ENCODE measurements at regions not wholly inside any gene's neighbourhood (a gene's known extent, or its start where the extent isn't known, plus 50 kb on each side); places are given as distances from the start of the nearest gene placed in this dataset.

DNA sequence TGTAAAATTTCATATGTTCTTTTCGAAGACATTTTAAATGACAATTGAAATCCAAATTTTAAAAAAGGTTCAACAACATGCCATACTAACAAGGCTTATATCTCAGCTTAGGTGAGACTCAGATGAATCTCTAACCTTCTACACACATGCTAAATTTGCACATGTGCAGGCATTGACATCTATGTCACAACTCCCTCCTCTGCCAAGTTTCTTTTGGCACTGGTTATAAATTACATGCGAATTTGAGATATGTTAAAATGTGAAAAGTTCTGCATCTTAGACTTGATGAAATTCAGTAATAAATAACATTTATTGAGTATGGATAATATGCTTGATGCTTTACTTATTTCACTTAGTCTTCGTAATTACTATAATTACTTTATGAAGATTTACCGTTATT is 234.3 kb downstream of the TLE4 start:
- DNase-seq (ENCODE audit: low read depth in 2 of 2): no peak

- no peak for DNase-seq (ENCODE audit: low read depth in 2 of 2)
These were observed 229.7 kb downstream of the TLE4 start for GRCh38 chr9:79801459-79801858.

DNA sequence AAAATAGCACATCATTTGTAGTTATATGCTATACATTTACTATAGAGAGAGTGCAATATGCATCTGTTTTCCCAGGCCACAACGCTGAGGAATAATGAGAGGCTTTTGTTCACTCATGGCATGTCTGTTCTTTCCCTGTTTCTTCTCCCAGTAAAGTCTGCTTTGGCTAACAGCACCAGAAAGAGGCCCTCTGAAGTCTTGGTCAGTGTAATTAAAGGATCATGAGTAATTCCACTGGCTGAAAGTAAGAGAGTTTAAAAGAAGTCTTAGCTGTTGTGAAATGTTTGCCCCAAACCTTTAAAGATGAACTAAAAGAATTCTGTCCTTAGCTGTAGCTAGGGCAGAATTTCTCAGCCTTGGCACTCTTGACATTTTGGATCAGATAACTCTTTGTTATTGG is 228.8 kb downstream of the TLE4 start:
- DNase-seq (ENCODE audit: low read depth in 2 of 2): no peak

- DNase-seq (ENCODE audit: low read depth in 2 of 2): peak; percentile 55 to 62
These were observed 228.0 kb downstream of the TLE4 start for GRCh38 chr9:79799691-79800335.

DNA sequence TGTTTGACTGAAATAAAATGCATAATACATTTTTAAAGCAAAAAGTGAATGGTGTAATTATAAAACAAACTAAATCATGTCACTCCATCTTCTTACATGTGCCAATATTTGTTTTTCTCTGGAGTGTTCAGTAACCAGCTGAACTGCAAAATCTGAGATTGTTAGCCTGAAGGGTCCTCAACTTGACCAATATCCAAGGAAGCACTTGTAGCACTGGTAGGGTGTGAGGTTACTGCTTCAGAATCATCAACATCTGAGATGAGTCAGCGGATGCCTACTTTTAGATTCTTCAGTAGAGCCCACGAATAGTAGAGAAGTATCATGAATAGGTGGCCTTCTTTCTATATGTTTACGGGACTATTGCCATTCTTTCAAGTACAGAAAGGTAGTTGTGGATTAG is 226.7 kb downstream of the TLE4 start:
- DNase-seq (ENCODE audit: low read depth in 2 of 2): no peak

DNA sequence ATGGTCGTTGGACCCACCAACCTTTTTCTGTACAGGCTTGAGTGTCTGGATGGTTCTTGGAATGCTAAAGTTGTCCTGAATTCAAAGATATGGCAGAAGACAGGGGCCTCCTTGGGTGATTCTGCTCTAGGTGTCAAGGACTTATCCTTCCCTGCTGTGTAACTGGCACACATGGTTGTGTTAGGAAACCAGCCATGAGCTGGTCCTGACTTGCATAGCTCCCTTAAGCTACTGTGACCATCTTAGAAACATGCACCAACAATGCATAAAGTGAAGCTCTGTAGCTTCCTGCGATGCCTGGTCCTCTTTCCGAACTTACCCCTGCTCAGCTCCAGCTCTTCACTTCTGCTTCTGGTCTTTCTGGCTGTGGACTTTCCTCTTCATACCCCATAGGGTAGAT is 224.6 kb downstream of the TLE4 start:
- DNase-seq (ENCODE audit: low read depth in 2 of 2): no peak

DNA sequence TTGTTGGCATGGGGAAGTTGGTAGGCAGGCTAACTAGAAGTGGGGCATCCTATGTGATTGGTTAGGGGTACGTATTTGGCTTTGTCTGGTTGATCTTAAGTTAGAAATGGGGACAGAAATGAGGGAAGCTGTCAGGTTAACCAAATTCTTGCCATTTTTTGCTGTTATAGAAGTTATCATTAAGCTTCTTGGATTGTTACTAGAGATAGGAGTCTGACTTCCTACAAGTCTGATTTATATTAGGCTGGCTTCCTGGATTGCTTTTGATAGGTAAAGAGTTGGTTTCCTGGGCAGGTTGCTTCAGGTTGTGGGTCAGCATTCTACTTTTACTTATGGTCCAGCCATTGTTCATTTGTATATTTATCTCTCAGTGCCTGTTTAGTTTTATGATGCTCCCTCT is 216.9 kb downstream of the TLE4 start:
- no peak for DNase-seq (ENCODE audit: low read depth in 2 of 2)

- no peak for DNase-seq (ENCODE audit: low read depth in 2 of 2)
These were observed 209.5 kb downstream of the TLE4 start for GRCh38 chr9:79781263-79781662.

DNA sequence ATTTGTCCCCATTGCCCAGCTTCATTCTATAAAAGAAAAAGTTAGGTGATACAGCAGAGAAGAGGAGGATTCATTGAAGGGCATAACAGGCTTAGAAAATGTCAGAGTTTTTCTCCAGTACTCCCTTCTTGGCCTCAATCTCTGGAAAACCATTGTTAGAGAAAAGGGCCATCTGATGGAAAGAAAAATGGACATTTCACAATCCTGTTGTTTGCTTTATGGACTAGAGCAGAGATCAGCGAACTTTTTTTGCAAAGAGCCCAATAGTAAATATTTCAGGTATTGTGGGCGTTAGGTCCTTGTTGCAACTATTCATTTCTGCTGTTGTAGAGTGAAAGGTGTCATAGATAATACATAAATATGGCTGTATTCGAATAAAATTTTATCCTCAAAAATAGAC is 208.8 kb downstream of the TLE4 start:
- DNase-seq (ENCODE audit: low read depth in 2 of 2): no peak

DNA sequence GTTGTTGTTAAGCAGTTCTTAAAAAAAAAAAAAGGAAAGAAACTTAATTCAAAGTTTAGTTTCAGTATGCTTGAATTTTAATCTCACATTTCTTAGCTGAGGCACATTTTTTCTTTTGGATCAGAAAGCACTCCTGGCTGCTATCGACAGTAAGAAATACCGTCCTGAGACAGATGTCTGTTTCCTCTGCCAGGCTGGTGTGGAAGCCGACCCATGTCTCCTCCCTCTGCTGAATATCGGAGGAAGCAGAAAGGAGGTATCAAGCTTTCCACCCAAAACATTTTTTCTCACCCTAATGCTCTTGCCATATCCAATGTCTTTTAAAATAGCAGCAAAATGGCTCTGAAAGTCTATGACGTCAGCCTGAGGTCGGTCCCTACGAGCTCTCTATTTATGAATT is 208.1 kb downstream of the TLE4 start:
- no peak for DNase-seq (ENCODE audit: low read depth in 2 of 2)

DNA sequence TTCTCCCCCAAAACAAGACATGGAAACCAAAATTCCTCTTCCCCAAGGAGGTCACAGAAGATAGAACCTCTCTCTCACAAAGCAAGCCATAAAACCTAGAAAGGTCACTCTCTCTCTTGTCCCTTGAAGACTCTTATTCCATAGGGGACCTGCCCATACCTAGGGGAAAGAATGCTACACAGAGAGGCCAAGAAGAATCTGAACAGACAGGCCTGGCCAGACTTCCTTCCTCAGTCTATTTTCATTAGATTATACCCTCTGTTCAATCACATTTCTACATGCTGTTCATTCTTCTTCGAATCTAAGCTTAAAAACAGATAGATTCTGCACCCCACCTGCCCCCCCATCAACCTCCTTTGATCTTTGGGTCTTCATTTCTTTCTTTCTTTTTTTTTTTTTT is 206.8 kb downstream of the TLE4 start:
- no peak for DNase-seq (ENCODE audit: low read depth in 2 of 2)

GRCh38 chr9:79776581-79776980 is 204.8 kb downstream of the TLE4 start:
- DNase-seq (ENCODE audit: low read depth in 2 of 2): no peak
